HG03175 (cell line): ENCODE measurements at regions not wholly inside any gene's neighbourhood (a gene's known extent, or its start where the extent isn't known, plus 50 kb on each side); places are given as distances from the start of the nearest gene placed in this dataset.

Experiments
- ATAC-seq: cut with Tn5 transposase; IDR thresholded peaks from one replicate; pipeline ENCODE4 v1.9.1; 2021; ENCODE audit warnings: mild to moderate bottlenecking, moderate library complexity; ENCODE audit not compliant: unreplicated experiment

- no peak for ATAC-seq
These were observed 1125.7 kb downstream of the BRINP3 start for GRCh38 chr1:189351960-189352359.

GRCh38 chr1:189356206-189356605 is 1121.5 kb downstream of the BRINP3 start:
- ATAC-seq, result no peak

- no peak for ATAC-seq
These were observed 1120.3 kb downstream of the BRINP3 start for GRCh38 chr1:189357317-189357716.

- no peak for ATAC-seq
These were observed 1108.1 kb downstream of the BRINP3 start for GRCh38 chr1:189369612-189370011.

- no peak for ATAC-seq
These were observed 1102.8 kb downstream of the BRINP3 start for GRCh38 chr1:189374816-189375215.

- ATAC-seq, result no peak
These were observed 1072.2 kb downstream of the BRINP3 start for GRCh38 chr1:189405419-189405818.

- no peak for ATAC-seq
These were observed 1067.9 kb downstream of the BRINP3 start for GRCh38 chr1:189409774-189410173.

- ATAC-seq, result no peak
These were observed 1052.8 kb downstream of the BRINP3 start for GRCh38 chr1:189424746-189425331.

GRCh38 chr1:189429610-189430009 is 1048.1 kb downstream of the BRINP3 start:
- no peak for ATAC-seq

- no peak for ATAC-seq
These were observed 1046.2 kb downstream of the BRINP3 start for GRCh38 chr1:189431447-189431846.

- no peak for ATAC-seq
These were observed 1044.9 kb downstream of the BRINP3 start for GRCh38 chr1:189432753-189433152.

GRCh38 chr1:189434461-189434860 is 1043.2 kb downstream of the BRINP3 start:
- no peak for ATAC-seq

GRCh38 chr1:189435398-189435797 is 1042.3 kb downstream of the BRINP3 start:
- no peak for ATAC-seq

- ATAC-seq, result no peak
These were observed 1038.9 kb downstream of the BRINP3 start for GRCh38 chr1:189438808-189439207.

GRCh38 chr1:189463166-189463565 is 1014.5 kb downstream of the BRINP3 start:
- no peak for ATAC-seq

- no peak for ATAC-seq
These were observed 980.9 kb downstream of the BRINP3 start for GRCh38 chr1:189496768-189497167.

- ATAC-seq, result no peak
These were observed 977.9 kb downstream of the BRINP3 start for GRCh38 chr1:189499736-189500135.

- no peak for ATAC-seq
These were observed 976.9 kb downstream of the BRINP3 start for GRCh38 chr1:189500778-189501177.

- no peak for ATAC-seq
These were observed 966.8 kb downstream of the BRINP3 start for GRCh38 chr1:189510827-189511226.

- no peak for ATAC-seq
These were observed 964.6 kb downstream of the BRINP3 start for GRCh38 chr1:189513091-189513490.

- no peak for ATAC-seq
These were observed 955.2 kb downstream of the BRINP3 start for GRCh38 chr1:189522441-189522840.

- ATAC-seq, result no peak
These were observed 953.2 kb downstream of the BRINP3 start for GRCh38 chr1:189524501-189524900.

- no peak for ATAC-seq
These were observed 947.5 kb downstream of the BRINP3 start for GRCh38 chr1:189530162-189530561.
